ENCODE measurements at regions not wholly inside any gene's neighbourhood (a gene's known extent, or its start where the extent isn't known, plus 50 kb on each side); places are given as distances from the start of the nearest gene placed in this dataset.
A peak's percentile ranks its signal among the peaks of the same experiment; 100 is the strongest.

DNA sequence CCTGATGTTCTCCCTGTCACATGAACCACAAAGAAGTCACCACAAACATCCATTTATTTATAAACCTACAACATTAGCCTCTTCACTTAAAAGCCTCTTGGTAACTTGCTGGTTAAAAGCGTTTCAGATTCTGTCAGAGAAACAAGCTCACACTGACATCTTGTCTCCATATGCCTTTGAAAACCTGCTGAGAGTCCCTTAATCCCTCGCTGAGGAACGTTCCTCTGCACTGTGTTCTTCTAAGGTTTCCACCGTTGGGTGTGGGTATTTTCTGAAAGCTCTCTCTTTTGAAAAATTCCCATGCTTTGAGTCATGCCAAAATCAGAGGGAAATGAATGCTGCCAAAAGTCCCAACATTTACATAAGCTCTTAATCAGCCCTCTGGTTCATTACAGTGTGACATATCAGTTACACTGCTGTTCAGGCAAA, 149.8 kb downstream of the CCDC34 start:
- no peak for DNase-seq

GRCh38 chr11:27212248-27212780, 150.7 kb downstream of the CCDC34 start:
- DNase-seq: no peak

DNA sequence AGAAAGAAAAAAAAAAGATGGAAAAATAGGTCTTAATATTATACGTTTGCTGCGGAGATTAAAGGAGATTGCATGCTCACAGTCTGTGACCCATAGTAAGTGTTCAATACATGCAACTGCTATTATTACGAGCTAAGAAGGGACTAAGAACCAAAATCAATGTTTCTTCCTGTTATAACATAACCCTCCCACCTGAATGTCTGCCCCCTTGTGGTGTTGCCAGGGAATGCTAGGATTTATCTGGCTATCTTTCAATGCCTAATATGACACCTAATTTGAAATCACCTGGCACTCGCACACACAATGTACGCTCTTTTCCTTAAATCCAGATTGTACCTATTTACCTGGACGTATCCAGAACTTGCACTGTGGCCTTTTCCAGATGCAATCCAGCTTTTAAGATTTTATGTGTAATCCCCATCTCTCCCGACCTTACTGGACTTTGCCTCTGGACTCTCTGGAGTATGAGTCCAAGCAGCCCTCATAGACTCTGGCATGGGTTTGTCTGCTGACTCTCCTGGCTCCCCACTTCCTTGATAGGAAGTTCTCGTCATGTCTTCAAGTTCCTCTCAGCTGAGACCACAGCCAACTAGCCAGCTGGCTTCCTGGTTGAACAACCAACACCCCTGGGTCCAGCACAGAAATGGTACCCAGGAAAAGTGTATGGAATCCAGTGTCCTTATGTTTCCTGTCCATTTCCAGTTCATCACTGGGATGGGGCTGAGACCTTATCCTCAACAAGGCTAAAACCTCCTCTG, 151.5 kb downstream of the CCDC34 start:
- DNase-seq: no peak

DNA sequence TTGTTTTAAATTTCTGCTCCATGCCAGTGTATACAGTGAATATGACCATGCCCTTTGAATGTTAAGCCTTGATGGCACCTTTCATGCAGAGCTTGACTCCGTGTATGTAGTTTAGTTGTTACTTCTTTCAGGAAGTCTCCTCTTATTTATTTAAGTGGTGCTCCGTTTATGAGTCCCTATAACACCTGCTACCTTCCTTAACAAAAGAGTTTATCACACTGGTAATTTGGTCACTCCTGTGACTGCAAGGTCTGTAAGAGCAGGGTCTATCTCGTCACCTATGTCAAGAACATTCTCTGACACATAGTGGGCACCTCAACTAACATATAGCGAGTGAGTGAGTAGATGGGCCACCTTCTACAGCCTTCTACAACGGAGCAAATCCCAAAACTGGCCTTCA, 152.5 kb downstream of the CCDC34 start:
- no peak for DNase-seq

DNA sequence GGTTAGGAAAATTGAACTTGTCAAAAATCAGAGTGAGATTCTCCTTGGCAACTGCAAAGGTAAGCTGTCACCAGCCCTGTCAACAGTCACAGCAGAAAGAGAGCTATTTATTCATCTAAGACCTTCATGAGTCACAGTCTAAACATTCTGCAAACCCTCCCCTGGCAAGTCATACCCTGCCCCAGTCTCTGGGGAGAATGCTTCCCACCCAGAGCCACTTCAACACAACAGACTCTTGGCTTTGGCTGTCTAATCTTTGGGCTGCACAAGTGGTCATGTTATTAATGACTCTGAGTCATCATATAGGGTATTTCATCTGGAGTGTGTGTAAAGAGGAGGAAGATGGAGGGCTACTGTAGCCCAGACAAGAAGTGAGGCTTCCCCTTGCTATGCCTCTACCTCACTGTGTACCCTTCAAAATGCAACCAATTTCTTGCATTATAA, 153.4 kb downstream of the CCDC34 start:
- DNase-seq: no peak

GRCh38 chr11:27208846-27209245, 154.2 kb downstream of the CCDC34 start:
- DNase-seq: no peak

GRCh38 chr11:27207025-27207650, 155.9 kb downstream of the CCDC34 start:
- DNase-seq: no peak

GRCh38 chr11:27205779-27206570, 157.0 kb downstream of the CCDC34 start:
- DNase-seq: no peak

DNA sequence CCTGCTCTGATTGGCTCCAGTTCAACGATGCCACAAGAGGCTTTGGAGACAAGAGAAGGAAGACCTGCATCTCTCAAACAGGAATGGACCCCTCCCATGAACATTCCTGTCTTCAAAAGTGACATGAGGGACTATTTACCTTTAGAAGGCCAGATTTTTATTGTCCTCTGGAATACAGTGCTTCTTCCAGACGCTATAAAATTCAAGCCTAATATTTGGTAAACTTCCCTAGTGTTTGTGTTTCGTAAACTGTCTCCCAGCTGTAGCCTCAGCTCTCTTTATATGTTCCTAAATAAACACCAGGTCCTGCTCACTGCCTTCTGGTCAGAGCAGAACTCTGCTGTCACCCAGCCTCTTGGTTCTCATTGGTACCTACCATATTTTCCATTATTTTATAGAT, 157.8 kb downstream of the CCDC34 start:
- DNase-seq: no peak

DNA sequence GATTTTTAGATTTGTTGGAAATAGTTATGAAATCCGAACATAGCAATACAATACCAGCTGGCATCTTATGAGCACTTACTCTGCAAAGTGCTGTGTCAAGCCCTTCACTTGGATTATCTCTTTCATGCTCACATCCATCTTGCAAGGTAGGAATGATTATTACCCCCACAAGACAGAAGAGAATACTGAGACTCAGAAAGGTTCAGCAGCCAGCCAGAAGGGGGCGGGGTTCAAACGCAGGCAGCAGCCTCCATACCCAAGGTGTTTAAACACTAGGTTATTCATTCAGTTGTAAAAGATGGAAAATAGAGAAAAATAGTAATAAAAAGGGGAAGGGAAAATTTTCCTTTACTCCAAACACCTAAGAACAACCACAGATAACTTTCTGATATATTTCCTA, 158.5 kb downstream of the CCDC34 start:
- peak in 1 of 2 experiments; percentile 4 for DNase-seq

DNA sequence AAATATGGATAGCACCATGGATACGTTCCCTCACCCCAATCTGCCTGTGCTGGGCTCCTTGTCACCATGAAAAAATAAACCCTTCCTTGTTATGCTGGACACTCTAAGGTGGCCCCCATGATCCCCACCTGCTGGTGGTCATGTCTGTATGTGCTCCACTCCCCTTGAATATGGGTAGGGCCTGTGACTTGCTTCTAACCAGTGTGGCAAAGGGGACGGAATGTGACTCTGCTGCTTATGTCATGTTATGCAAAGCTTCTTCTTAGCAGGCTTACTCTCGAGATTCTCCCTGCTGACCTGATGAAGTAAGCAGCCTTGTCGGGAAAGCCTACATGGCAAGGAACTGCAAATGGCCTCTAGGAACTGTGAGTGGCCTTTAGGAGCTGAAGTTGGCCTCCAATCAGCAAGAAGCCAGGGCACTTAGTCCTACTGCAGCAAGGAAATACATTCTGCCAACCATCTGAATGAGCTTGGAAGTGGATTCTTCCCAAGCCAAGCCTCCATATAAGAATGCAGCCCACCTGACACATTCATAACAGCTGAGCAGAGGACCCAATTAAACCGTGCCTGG, 159.9 kb downstream of the CCDC34 start:
- DNase-seq: no peak

- DNase-seq: no peak
Observed at GRCh38 chr11:27201454-27202302, 161.1 kb downstream of the BBOX1 start.

DNA sequence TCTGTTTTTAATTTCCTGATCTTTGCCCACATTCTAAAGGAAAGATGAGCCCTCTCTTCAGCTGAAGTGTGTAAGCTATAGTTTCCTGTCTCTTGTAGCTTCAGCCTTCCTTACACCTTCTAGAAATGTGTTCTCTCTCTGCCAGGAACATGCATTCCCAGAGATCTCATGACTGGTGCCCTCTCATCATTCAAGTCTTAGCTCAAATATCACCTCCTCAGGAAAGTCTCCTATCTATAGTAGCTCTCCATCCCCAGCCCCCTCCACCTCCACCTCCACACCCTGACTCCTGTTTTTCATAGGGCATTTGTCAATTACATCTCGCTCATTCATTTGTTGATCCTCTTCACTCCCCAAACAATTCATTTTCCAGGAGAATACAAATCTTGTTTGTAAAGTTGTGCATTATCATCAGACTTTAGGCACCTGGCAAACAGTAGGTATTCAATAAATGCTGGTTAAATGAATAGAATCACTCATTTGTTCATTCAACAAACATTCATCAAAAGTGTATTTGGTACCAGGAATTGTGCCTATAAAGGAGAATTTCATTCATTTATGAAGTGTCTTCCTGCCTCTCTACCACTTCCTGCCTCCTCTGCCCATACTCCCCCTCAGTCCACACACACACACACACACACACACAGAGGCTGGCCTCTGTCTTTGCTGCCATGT, 160.3 kb downstream of the BBOX1 start:
- DNase-seq: no peak

DNA sequence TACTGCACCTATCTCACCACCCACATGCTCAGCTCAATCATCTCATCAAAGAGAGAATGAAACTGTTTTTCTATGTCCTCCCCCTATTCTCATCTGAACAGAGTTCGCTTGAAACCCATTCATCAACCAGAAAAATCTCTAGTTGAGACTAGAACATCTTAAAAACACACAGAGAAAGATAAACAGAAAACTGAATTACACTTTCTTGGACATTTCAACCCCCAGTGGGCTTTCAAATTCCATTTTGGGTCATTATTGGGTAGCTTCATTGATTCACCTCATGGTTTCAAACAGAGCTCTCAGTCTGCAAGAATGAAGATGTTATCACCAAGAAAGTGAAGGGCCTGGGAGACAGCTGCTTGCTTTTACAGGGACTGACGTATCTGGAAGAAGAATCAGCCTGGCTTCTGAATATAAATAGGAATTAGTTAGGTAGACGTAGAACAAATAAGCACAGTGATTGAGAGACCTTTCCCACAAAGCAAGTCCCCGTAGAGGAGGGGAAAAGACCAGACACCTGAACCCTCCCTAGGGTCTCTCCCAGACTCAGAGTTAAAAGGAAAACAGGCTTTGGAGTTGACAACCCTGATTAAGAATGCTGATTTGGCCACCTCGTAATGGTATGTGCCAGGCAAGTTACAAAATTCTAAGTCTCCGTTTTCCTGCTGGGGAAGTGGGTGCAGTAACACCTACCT, 155.7 kb downstream of the BBOX1 start:
- DNase-seq: no peak

DNA sequence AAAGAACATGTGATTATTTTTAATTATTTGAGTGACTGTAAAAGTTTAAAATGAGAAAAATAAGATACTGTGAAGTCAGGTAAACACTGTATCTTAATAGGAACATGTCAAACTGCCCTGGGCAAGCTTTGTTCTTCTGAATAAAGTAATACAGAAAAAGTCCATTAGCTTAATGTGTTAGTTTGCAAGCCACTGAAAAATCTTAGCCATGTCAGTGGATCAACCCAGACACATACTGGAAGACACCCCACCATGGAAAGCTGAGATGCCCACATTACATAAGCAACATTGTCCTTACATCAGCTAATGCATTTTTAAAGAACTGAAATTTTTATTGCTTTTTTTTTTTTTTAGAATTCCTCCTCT, 155.2 kb downstream of the BBOX1 start:
- DNase-seq: no peak

- no peak for DNase-seq
Observed at GRCh38 chr11:27194976-27195375, 154.4 kb downstream of the BBOX1 start.

DNA sequence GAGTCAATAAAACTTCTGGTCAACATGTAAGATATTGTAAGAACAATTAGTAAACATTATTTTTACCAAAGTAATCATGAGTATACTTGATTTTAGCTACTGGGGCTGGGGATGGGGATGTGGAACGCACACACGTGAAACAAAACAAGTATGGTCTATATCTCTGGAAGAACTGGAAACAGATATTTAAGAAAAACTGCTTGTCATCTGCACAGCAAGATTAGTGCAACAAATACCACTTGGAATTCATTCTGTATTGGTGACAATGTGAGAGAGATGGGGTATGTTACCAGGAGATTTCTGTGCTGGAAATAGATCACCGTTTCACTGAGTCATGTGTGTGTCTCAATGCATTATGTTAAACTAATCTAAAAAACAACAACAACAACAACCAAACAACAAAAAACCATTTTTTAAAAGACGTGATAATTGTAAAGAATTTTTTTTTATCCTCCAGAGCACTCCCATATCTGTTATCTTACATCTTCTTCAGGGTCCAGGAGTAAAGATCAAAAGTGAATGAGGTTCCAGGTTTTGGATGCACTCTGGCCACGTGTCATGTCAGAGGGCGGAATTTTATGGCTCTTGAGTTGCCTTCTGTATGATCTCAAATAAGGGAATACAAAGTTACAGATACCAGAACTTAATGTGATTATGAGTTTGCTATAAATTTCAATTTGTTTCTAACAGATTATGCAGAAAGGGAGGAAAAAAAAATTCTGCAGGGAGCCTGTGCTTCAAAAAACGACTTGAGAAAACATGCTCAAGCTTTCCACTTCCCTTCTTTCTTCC, 153.0 kb downstream of the BBOX1 start:
- DNase-seq: no peak

GRCh38 chr11:27192184-27192583, 151.6 kb downstream of the BBOX1 start:
- DNase-seq: no peak

DNA sequence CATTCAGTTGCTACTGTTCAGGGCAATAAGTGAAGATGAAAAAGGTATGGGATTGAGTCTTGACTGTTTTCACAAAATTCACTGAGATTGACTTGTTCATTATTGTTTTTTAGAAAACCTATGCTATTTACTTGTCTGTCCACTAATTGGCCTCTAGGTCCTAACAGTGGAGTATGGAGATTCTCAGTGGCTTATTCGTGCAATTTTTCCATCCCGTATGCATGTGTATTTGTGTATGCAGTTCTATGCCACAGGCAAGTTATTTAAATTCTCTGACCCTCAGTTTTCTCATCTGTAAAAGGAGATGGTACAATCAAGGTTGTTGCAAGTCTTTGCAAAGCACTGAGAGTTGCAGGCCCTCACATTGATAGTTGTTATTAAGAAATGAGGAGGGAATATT, 151.0 kb downstream of the BBOX1 start:
- no peak for DNase-seq

- DNase-seq: no peak
Observed at GRCh38 chr11:27188696-27189095, 148.1 kb downstream of the BBOX1 start.
